Liver (tissue), 3 donors: ENCODE measurements at regions not wholly inside any gene's neighbourhood (a gene's known extent, or its start where the extent isn't known, plus 50 kb on each side); places are given as distances from the start of the nearest gene placed in this dataset.

ENCODE experiments used
- EGR1 ChIP-seq, 2 donors: IDR thresholded peaks; 2 replicates each; pipeline ENCODE4 v1.6.1; 2016 to 2018; ENCODE audit warnings: antibody characterized with exemption in 2 of 2, low read depth in 2 of 2
- FOXA1 ChIP-seq: IDR thresholded peaks from 2 replicates; pipeline ENCODE4 v1.6.1; 2016; ENCODE audit warnings: antibody characterized with exemption
- JUND ChIP-seq, 2 donors: IDR thresholded peaks; 2 replicates each; pipeline ENCODE4 v1.6.1; 2016; ENCODE audit warnings: antibody characterized with exemption in 2 of 2
- RAD21 ChIP-seq, 2 donors: IDR thresholded peaks; 2 replicates each; pipeline ENCODE4 v1.6.1; 2016; ENCODE audit warnings: antibody characterized with exemption in 2 of 2, mild to moderate bottlenecking in 2 of 2
- TAF1 ChIP-seq: conservative IDR thresholded peaks from 2 replicates; pipeline ENCODE4 v1.6.1; 2016; ENCODE audit warnings: antibody characterized with exemption, mild to moderate bottlenecking
- YY1 ChIP-seq: IDR thresholded peaks from 2 replicates; pipeline ENCODE4 v1.6.1; 2016; ENCODE audit warnings: antibody characterized with exemption, mild to moderate bottlenecking
- TF ChIP-seq, protein P1 (sequence below): fragments of 150-350 bp; IDR thresholded peaks from 2 replicates; pipeline ENCODE4 v1.5.1; 2017; ENCODE audit warnings: improper control_type of control experiment, low read depth, low read length; ENCODE audit not compliant: missing input control
- TF ChIP-seq, protein P2 (sequence below): IDR thresholded peaks from 2 replicates; pipeline ENCODE4 v1.6.1; 2016; ENCODE audit warnings: antibody characterized with exemption, mild to moderate bottlenecking
- TF ChIP-seq, protein P3 (sequence below): IDR thresholded peaks from 2 replicates; pipeline ENCODE4 v1.6.1; 2016; ENCODE audit warnings: antibody characterized with exemption
- donor health status: healthy.
- donor health status: healthy.

GRCh38 chr16:54356391-54356790, 69.8 kb upstream of the IRX3 start:
- TF ChIP-seq, protein P1, sequence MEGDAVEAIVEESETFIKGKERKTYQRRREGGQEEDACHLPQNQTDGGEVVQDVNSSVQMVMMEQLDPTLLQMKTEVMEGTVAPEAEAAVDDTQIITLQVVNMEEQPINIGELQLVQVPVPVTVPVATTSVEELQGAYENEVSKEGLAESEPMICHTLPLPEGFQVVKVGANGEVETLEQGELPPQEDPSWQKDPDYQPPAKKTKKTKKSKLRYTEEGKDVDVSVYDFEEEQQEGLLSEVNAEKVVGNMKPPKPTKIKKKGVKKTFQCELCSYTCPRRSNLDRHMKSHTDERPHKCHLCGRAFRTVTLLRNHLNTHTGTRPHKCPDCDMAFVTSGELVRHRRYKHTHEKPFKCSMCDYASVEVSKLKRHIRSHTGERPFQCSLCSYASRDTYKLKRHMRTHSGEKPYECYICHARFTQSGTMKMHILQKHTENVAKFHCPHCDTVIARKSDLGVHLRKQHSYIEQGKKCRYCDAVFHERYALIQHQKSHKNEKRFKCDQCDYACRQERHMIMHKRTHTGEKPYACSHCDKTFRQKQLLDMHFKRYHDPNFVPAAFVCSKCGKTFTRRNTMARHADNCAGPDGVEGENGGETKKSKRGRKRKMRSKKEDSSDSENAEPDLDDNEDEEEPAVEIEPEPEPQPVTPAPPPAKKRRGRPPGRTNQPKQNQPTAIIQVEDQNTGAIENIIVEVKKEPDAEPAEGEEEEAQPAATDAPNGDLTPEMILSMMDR = no peak
- TF ChIP-seq FOXA1 = no peak
- no peak for TF ChIP-seq JUND (IDR thresholded peaks at IDR 0.05)
- TF ChIP-seq, protein P2, sequence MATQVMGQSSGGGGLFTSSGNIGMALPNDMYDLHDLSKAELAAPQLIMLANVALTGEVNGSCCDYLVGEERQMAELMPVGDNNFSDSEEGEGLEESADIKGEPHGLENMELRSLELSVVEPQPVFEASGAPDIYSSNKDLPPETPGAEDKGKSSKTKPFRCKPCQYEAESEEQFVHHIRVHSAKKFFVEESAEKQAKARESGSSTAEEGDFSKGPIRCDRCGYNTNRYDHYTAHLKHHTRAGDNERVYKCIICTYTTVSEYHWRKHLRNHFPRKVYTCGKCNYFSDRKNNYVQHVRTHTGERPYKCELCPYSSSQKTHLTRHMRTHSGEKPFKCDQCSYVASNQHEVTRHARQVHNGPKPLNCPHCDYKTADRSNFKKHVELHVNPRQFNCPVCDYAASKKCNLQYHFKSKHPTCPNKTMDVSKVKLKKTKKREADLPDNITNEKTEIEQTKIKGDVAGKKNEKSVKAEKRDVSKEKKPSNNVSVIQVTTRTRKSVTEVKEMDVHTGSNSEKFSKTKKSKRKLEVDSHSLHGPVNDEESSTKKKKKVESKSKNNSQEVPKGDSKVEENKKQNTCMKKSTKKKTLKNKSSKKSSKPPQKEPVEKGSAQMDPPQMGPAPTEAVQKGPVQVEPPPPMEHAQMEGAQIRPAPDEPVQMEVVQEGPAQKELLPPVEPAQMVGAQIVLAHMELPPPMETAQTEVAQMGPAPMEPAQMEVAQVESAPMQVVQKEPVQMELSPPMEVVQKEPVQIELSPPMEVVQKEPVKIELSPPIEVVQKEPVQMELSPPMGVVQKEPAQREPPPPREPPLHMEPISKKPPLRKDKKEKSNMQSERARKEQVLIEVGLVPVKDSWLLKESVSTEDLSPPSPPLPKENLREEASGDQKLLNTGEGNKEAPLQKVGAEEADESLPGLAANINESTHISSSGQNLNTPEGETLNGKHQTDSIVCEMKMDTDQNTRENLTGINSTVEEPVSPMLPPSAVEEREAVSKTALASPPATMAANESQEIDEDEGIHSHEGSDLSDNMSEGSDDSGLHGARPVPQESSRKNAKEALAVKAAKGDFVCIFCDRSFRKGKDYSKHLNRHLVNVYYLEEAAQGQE = no peak
- no peak for TF ChIP-seq TAF1
- TF ChIP-seq EGR1 (IDR thresholded peaks at IDR 0.05; ENCODE audit: low read depth in 2 of 2) = no peak
- no peak for TF ChIP-seq YY1
- TF ChIP-seq, protein P3, sequence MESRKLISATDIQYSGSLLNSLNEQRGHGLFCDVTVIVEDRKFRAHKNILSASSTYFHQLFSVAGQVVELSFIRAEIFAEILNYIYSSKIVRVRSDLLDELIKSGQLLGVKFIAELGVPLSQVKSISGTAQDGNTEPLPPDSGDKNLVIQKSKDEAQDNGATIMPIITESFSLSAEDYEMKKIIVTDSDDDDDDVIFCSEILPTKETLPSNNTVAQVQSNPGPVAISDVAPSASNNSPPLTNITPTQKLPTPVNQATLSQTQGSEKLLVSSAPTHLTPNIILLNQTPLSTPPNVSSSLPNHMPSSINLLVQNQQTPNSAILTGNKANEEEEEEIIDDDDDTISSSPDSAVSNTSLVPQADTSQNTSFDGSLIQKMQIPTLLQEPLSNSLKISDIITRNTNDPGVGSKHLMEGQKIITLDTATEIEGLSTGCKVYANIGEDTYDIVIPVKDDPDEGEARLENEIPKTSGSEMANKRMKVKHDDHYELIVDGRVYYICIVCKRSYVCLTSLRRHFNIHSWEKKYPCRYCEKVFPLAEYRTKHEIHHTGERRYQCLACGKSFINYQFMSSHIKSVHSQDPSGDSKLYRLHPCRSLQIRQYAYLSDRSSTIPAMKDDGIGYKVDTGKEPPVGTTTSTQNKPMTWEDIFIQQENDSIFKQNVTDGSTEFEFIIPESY = no peak
- TF ChIP-seq RAD21 (IDR thresholded peaks at IDR 0.05) = no peak
